ENCODE measurements at regions not wholly inside any gene's neighbourhood (a gene's known extent, or its start where the extent isn't known, plus 50 kb on each side); places are given as distances from the start of the nearest gene placed in this dataset.

DNA sequence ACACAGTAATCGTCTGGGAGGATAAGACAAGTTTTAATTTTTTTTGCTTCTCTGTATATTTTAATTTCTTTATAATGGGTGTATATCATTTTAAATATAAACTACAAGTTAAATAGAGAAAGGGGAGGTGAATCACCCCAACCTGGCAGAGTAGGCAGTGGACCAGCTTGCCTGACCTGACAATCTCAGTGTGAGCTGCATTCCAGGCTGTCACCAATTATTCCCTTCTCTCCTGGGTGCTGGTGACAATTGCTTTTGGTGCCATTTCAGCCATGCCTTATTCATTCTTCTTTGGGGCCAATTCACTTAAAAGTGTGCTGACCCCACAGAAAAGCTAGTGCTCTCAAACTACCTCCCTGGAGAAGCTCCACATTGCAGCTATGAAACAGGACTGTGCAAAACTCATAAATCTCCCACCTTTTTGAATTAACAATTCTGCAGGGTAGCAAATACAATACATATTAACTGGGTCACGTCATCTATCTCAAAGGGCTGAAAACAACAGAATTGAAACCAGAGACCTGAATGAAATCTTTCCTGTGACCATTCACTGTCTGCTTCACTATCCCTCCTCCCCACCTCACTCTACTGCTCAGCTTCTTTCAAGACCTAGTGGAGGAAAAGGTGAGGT is 359.0 kb downstream of the HS3ST1 start:
- TF ChIP-seq CTCF (IDR thresholded peaks at IDR 0.05) (no peak), EP300 (IDR thresholded peaks at IDR 0.05) (no peak), POLR2AphosphoS5 (IDR thresholded peaks at IDR 0.05) (no peak)
